ENCODE measurements at regions not wholly inside any gene's neighbourhood (a gene's known extent, or its start where the extent isn't known, plus 50 kb on each side); places are given as distances from the start of the nearest gene placed in this dataset.

GRCh38 chr2:59660262-59660661 is 893.2 kb downstream of the BCL11A start:
- Histone ChIP-seq H3K27me3 (ENCODE audit: insufficient read depth, low read length, poor library complexity) (no peaks in the 10 kb centered on the region), H4K20me1 (ENCODE audit: insufficient read depth, low read length) (no peaks in the 10 kb centered on the region), H3K9me3 (ENCODE audit: insufficient read depth, low read length, severe bottlenecking) (no peaks in the 10 kb centered on the region), H3K4me3 (ENCODE audit: low read depth in 1 of 2, low read length in 2 of 2) (no peak overlapping the region), H3K36me3 (ENCODE audit: insufficient read depth, low read length) (no peaks in the 10 kb centered on the region), H3K4me1 (ENCODE audit: insufficient read depth, low read length) (no peaks in the 10 kb centered on the region), H3K9ac (ENCODE audit: low read depth, low read length) (no peak overlapping the region), H2AFZ (ENCODE audit: low read depth, low read length) (no peak overlapping the region), H3K4me2 (ENCODE audit: insufficient read depth, low read length) (no peak overlapping the region), H3K27ac (ENCODE audit: low read length) (no peak overlapping the region), H3K79me2 (ENCODE audit: insufficient read depth, low read length) (no peaks in the 10 kb centered on the region)
- DNase-seq (no peak), ATAC-seq (ENCODE audit: insufficient read depth, low read depth) (no peak)
- TF ChIP-seq EZH2 (IDR thresholded peaks at IDR 0.05; ENCODE audit: borderline replicate concordance, low read depth, low read length, severe bottlenecking) (no peak), CTCF (IDR thresholded peaks at IDR 0.05; ENCODE audit: borderline replicate concordance, extremely low read depth, low read length, poor library complexity, severe bottlenecking) (no peak)

- ATAC-seq (ENCODE audit: insufficient read depth, low read depth) (no peak), DNase-seq (no peak)
- Histone ChIP-seq H3K4me3 (ENCODE audit: low read depth in 1 of 2, low read length in 2 of 2) (no peak overlapping the region), H3K4me1 (ENCODE audit: insufficient read depth, low read length) (no peaks in the 10 kb centered on the region), H3K27me3 (ENCODE audit: insufficient read depth, low read length, poor library complexity) (no peaks in the 10 kb centered on the region), H3K4me2 (ENCODE audit: insufficient read depth, low read length) (no peak overlapping the region), H3K9ac (ENCODE audit: low read depth, low read length) (no peak overlapping the region), H3K9me3 (ENCODE audit: insufficient read depth, low read length, severe bottlenecking) (no peaks in the 10 kb centered on the region), H2AFZ (ENCODE audit: low read depth, low read length) (no peak overlapping the region), H3K79me2 (ENCODE audit: insufficient read depth, low read length) (no peaks in the 10 kb centered on the region), H3K36me3 (ENCODE audit: insufficient read depth, low read length) (no peaks in the 10 kb centered on the region), H4K20me1 (ENCODE audit: insufficient read depth, low read length) (no peaks in the 10 kb centered on the region), H3K27ac (ENCODE audit: low read length) (no peak overlapping the region)
- no peak for TF ChIP-seq EZH2 (IDR thresholded peaks at IDR 0.05; ENCODE audit: borderline replicate concordance, low read depth, low read length, severe bottlenecking)
- no peak for TF ChIP-seq CTCF (IDR thresholded peaks at IDR 0.05; ENCODE audit: borderline replicate concordance, extremely low read depth, low read length, poor library complexity, severe bottlenecking)
Observed at GRCh38 chr2:59658906-59659635, 894.4 kb downstream of the BCL11A start.

GRCh38 chr2:59655809-59656208 is 897.6 kb downstream of the BCL11A start:
- H3K79me2 ChIP-seq (ENCODE audit: insufficient read depth, low read length): no peaks in the 10 kb centered on the region
- H3K36me3 ChIP-seq (ENCODE audit: insufficient read depth, low read length): no peaks in the 10 kb centered on the region
- H3K9me3 ChIP-seq (ENCODE audit: insufficient read depth, low read length, severe bottlenecking): no peaks in the 10 kb centered on the region
- no peaks in the 10 kb centered on the region for H4K20me1 ChIP-seq (ENCODE audit: insufficient read depth, low read length)
- no peaks in the 10 kb centered on the region for H3K27me3 ChIP-seq (ENCODE audit: insufficient read depth, low read length, poor library complexity)
- H2AFZ ChIP-seq (ENCODE audit: low read depth, low read length): no peak overlapping the region
- TF ChIP-seq EZH2 (IDR thresholded peaks at IDR 0.05; ENCODE audit: borderline replicate concordance, low read depth, low read length, severe bottlenecking) (no peak), CTCF (IDR thresholded peaks at IDR 0.05; ENCODE audit: borderline replicate concordance, extremely low read depth, low read length, poor library complexity, severe bottlenecking) (no peak)
- no peak for DNase-seq
- no peak for ATAC-seq (ENCODE audit: insufficient read depth, low read depth)
- H3K9ac ChIP-seq (ENCODE audit: low read depth, low read length): no peak overlapping the region
- no peak overlapping the region for H3K4me2 ChIP-seq (ENCODE audit: insufficient read depth, low read length)
- no peak overlapping the region for H3K27ac ChIP-seq (ENCODE audit: low read length)
- H3K4me3 ChIP-seq (ENCODE audit: low read depth in 1 of 2, low read length in 2 of 2): no peak overlapping the region
- H3K4me1 ChIP-seq (ENCODE audit: insufficient read depth, low read length): no peaks in the 10 kb centered on the region
